Stimulated activated CD4-positive, alpha-beta T cell treated with anti-CD3 and anti-CD28 coated beads, Interleukin-12 subunit alpha, Interleukin-12 subunit beta, amount 100 ng/mL, for 48 hours (primary cell): ENCODE measurements at regions not wholly inside any gene's neighbourhood (a gene's known extent, or its start where the extent isn't known, plus 50 kb on each side); places are given as distances from the start of the nearest gene placed in this dataset.

Source experiments
- DNase-seq, 3 donors: peaks; one replicate each; pipeline ENCODE4 v3.0.0-alpha.2; 2020; ENCODE audit warnings: low read depth in 2 of 3, low spot score in 1 of 3

DNA sequence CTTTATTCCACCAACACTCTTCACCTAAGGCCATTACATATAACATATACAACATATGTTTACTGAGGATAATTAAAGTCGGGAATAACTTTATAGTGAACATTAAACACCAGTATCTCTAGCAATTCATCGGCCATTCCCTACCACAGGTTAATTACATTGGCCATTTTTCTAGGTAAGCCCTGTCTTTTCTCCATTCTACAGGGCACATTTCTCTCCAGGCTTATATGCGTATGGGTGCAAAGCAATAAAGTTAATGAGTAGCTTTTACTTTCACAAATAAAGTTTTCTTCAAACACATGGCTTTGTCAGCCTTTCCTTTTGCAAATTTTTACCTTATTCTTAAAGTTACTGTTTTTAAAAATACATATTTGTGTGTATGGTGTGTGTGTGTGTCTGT is 111.9 kb upstream of the IQCM start:
- DNase-seq = no peak

DNA sequence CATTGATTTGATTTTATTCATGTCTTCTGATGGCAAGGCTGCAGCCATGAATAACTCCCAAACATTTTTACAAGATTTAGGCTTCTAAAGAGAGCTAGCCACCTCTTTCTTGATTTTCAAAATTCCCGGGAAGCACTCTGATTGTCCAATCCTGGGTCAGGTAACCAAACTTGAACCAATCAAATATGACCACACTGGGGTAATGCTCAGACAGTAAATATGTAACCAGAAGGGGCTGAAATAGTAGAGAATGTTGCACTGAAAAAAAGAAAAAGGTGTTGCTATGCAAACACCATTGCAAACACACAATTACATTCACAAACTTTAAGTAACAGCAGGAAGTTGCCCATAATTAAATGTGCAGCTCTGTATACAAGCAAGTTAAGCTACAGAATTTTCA is 112.9 kb upstream of the IQCM start:
- DNase-seq = no peak

DNA sequence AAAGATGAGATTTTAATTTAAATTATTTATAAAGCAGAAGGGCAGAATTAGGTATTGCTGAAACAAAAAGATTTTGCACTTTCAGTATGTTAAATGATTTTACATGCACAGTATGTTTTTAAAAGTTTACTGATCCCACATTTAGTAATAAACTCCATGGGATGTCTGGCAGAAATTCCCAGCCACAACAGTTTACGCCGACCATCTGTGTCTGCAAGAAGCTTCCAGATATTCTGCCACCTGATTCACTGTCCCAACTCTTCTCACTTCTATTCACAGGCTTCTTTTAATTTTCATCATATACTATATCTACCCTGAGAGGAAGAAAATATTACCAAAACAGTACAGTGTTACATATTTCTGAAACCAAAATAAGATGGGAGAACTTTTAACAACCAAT is 115.8 kb upstream of the IQCM start:
- no peak for DNase-seq

DNA sequence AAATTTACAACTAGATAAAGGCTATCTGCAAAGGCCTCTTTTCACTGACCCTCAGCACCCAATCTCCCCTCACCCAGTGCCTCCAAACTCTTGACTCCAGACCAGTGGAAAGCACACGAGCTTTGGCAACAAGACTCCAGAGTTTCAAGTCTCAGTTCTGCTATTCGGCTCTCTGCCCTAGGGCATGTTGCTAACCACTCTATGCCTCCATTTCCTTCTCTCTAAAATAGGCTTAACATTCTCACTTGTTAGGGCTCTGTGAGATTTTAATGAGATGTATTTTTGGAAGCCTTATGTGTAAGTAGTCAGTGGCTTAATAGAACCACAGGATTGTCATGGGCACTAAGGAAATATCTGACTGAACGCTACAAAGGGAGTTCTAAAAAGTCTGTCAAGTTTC is 116.5 kb upstream of the IQCM start:
- DNase-seq = no peak

DNA sequence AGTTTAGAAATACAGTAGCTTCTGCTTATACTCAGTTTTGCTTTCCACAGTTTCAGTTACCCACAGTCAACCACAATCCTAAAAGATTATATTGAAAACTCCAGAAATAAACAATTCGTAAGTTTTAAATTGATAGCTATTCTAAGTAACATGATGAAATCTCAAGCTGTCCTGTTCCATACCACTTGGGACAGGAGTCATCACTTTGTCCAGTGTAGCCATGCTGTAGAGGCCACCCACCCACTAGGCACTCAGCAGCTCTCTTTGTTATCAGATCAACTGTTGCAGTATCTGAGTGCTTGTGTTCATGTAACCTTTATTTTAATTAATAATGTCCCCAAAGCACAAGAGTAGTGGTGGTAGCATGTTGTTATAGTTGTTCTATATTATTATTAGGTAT is 117.5 kb upstream of the IQCM start:
- no peak for DNase-seq

DNA sequence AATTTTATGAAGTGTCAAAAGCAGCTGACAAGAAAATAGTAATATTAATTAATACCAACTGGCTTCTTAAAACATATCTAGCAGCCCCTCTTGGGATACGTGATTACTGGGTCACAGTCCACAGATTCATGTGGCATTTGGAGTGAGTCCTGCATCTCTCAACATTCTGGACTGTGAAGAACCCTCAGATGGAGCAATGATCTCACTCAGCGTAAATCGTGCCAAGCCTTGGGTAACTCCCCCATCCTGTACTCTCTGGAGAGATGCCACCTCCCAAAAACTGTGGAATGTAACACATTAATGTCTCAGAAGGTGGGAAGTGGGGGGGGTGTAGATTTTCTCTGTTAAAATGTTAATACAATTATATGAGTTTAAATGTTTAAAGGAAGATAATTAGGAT is 118.2 kb upstream of the IQCM start:
- DNase-seq = no peak

DNA sequence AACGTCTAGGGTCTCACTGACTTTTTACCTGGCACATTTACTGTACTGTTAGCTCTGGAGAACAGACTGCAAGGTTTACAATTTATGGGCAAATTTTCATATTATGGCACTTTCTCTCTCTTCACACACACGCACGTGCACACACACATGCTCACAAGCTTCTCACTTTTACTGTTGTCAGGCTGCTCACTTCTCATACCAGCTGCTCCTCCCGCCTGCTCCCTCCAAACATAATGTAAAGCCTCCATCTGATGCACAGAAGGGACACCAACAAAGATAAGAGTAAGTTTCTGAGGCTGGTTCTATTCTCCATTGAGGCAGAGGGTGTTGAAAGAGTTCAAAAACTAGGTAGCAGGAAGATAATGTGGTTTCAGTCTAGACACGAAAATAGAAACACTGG is 128.9 kb upstream of the DCLK2 start:
- no peak for DNase-seq

DNA sequence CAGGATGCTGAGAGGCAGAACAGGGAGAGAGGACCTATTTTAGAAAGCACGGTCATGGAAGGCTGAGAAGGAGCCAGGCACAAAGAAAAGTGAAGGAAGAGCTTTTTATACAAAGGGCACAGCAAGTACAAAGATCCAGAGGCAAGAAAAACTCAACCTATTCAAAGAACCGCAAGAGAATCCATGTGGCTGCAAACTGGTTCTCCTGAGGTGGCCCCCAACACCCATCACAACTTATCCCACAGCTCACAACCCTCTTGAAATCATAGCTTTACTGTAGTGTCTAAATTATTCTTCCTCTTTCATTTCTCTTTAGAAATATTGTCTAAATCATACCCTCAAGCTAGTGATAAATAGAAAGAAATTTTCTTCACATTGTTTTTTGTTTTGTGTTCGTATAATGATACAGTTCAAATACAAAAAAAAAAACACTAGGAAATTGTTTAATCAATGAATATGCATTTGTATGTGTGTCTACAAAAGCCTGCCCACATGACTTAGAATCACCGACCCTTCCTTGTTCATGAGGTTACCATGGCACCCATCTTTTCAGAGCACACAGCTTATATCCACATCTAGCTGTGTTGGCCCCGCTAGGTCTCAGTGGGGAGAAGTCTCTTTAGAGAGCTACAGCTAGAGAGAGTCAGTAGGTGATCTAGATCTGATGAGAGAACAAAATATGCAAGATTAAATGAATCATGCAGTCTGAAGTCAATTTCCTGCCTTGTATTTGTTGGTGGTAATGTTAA is 126.9 kb upstream of the DCLK2 start:
- no peak for DNase-seq

DNA sequence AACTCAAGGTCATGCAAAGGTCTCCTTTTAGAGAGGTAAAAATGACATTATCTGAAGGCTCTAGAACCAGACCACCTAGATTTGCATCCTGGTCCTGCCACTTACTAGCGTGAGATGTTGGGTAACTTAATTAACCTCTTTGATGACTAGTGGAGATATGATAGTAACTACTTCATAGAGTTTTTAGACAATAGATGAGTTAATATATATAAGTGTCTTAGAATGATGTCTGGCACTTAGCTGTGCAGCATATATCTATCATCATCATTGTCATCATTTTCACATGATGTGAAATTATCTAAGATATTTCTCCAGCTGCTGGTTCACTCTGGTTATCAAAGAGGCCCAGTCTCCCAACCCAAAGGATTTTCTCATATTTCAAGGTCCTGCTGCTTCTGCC is 126.1 kb upstream of the DCLK2 start:
- DNase-seq = no peak

DNA sequence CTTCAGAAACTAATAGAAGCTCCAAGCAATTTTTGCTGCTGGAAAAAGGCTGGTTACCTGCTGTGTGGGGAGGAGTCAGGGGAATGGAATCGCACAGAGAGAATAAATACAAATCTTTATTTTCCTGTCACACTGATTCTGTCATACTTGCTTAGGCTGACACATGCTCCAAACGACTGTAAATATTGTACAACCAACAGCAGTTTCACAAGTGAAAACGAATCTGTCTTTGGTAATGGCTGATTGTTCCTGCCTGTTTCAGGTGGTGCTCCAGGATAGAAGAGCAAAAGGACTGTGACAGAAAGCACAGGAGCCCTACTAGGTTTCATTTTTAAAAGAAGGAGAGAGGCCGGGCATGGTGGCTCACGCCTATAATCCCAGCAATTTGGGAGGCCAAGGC is 125.5 kb upstream of the DCLK2 start:
- DNase-seq = no peak

DNA sequence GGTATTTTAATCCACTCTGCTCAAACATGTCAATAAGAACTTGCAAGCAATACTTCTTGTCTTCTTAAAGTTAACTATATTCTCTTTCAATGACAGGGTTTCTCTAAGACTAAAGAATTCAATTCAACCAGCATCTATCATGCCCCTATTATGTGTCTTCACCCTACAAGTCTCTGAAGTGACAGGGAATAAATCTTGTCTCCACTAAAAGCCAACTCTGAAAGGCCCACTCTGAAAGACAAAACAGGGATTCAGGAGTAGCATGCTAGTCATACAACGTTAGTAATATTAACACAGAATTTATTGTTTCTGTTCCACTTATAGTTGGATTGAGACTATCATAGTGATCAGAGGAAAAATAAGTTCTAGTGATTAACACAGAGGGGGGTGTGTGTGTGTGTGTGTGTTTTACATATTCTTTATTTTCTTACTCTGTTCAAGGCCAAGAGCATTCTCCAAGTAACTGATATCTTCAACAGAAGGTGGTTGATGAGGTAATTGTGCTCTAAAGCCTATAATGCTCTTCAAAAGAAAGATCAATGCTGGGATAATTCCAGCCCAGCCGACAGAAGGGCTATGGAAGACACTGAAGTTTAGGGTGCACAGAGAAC is 122.4 kb upstream of the DCLK2 start:
- no peak for DNase-seq

DNA sequence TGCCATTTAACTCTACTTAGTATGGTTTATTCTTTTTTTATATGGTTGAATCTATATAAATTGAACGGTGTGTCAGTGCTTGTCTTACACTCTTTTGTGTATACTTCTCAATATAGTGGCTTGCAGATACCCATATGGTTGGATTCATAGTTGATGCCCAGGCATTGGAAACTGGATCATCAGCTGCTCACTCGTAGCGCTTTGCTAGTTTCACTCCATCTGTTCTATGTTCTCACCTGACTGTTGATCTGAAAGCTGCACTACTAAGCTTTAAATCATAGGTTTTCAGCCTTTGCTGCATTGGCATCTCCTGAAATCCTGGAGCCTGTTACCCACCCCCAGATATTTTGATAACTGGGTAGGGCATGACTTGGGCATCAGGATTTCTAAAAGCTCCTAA is 121.6 kb upstream of the DCLK2 start:
- no peak for DNase-seq

DNA sequence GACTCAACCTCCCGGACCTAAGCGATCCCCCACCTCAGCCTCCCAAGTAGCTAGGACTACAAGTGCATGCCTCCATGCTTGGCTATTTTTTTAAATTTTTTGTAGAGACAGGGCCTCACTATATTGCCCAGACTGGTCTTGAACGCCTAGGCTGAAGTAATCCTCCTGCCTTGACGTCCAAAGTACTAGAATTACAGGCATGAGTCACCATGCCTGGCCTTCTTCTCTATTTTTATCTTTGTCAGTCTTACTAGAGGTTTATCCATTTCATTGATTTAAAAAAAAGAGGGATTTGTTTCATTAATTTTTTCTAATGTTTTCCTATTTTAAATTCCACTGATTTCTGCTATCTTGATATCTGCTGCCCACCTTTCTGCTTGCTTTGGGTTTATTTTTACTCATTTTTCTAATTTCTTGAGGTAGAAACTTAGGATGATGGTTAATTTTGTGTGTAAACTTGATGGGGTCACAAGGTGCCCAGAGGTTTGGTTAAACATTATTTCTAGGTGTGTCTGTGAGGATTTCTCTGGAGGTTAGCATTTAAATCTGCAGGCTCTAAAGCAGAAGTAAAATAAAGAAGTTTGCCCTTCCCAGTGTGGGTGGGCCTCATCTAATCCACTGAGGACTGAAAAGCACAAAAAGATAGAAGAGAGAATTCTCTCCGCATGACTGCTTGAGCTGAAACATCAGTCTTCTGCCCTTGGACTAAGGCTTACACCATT is 116.2 kb upstream of the DCLK2 start:
- DNase-seq = no peak

DNA sequence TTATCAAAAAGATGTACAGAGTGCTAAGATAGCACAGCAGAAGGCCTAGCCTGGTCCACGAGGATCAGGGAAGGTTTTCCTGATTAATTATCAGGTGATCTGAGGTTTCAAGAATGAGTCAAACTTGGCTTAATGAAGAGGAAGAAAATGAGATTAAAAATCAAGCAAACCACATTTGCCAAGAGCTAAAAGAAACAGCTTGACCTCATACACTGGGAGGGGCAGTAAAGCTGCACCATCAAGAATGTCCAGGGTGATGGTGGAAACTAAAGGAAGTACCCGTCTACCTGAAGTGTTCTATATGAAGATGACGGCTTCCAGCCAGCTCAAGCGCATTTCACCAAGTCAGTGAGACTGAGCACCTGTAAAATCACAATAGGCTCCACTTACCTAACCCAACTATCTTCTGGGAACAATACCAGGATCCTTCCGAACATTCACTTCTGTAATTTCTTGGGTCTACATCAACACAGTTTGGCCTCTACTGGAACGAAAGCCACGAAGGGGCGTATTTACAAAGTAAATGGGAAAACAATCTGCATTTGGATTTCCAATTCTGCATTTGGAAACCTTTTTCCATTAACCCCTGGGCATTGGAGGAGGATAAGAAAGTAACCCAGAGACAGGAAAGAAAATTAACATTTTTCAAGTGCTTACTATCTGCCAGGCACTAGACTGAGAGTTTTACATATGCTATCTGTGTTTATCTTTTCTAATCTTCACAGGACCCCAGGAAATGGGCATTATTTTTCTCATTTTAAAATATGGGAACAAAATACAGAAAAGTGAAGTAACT is 114.0 kb upstream of the DCLK2 start:
- no peak for DNase-seq

DNA sequence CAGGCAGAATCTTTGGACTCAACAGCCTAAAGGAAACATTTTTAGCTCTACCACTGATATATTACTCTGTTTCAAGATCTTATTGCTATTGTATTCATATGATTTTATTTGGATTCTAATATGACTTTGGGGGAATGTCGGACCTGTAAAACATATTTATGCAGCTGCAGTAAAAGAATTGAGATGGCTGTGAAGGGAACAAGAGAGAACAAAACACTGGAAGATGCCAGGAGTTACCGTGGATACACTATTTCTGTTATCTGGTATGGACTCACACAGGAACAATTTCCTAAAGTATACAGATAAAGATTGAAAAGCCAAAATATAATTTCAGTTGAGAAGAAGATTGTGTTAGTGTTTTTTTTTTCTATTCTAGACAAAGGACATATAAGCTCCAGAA is 113.0 kb upstream of the DCLK2 start:
- no peak for DNase-seq

DNA sequence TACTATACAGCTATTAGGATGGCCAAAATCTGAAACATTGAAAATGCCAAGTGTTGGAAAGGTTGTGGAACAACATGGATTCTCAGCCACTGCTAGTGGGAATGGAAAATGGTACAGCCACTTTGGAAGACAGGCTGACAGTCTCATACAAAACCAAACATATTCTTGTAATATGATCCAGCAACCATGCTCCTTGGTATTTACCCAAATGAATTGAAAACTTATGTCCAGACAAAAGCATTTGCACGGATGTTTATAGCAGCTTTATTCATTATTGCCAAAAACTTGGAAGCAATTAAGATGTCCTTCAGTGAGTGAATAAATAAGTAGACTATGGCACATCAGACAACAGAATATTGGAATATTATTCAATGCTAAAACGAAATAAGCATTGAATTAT is 105.8 kb upstream of the DCLK2 start:
- no peak for DNase-seq

DNA sequence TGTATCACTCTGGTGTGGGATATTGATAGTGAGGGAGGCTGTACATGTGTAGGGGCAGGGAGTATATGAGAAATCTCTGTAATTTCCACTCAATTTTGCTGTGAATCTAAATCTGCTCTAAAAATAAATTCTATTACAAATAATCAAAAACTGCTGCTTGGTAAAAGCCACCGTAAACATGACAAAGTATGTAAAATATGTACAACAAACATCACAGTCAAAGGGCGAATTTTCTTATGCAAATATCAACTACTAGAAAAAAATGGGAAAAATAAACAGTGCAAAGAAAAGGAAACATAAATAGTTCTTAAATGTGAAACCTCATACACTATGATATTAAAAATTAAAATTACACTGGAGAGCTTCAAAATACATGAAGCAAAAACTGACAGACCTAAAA is 105.1 kb upstream of the DCLK2 start:
- DNase-seq = no peak

DNA sequence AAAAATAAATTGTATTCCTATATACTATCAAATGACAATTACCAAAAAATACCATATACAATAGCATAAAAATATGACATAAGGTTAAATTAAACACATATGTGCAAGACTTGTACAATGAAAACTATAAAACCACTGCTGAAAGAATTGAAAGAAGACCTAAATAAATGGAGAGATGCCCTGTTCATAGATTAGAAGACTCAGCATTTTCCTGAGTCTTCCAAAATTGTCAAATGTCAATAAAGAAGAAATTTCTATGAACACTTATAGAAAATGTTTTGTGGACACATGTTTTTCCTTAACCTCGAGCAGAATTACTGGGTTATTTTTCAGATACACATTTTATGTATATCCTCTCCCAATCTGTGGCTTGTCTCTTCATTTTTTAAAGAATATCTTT is 103.1 kb upstream of the DCLK2 start:
- no peak for DNase-seq

DNA sequence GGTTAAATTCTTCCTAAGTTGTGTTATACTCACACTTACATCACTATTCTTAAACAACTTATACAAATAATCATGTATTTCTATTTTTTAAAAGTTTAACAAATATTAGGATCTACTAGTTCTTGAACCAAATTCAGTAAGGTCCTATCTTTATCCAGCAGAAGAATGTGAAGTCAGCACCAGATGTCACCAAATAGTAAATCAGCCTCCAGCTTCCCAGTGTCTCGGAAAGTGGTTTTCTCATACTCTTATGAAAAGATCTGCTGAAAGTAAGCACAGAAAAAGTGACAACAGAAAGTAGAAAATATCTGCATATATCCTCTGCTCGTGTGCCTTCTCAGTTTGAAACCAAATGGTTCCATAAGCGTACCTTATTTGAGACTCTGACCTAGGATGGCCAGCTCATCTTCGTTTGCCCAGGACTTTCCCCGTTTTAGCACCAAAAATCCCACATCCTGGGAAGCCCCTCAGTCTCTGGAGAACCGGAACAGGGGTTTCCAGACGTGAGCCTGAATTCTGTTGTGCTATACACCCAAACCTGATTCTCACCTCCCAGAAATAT is 98.0 kb upstream of the DCLK2 start:
- DNase-seq = no peak

DNA sequence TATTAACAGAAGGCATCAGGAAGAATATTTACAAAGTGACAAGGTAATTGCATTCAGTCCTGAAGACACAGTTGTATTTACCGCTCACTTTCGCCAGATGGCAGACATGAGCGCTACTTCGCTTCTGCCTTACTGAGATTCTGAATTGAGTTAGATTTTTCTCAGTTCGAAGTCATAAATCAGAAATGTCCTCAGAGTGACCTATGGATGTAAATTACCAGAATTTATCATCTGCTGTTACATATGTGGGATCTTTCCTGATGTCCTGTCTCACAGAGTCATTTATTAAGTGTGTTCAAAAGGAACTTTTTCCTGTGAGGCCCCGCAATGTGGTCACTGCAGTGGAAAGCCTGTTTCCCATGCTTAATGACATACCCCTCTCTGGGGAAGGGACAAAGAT is 97.3 kb upstream of the DCLK2 start:
- peak; percentile 15 to 61 (median 22) for DNase-seq

DNA sequence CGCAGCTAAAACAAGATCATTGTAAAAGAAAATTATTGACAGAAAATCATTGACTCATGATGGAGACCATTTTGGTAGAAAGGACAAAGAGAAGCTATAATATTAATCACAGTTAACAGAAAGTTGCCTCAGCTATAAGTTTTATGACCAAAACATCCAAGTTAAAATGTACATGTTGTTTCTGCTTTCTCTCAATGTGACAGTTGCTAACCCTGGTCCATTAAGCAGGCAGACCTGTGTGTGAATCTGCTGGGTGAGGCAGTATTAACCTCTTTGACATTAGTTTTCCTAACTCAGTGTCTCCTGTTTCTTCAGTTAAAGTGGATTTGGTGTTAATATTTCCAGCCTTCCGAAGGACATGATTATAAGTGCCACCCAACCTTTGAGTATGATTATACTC is 94.8 kb upstream of the DCLK2 start:
- no peak for DNase-seq

DNA sequence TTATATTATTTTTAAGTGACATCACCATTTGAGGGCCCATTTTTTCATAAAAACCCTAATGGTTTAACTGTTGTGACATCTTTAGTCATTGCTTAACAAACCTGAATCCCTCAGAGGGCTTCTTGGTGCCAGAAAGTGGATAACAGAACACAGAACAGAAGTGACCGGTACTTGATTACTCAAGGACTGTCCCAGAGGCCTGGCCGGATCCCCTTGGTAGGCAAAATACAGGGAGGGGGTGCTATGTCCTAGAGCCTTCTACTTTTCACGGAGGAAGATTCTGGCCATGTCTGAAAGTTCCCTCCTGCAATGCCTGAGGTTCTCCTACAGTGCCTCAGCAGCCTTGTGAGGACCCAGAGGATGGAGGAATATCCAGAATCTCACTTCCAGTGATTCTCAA is 94.3 kb upstream of the DCLK2 start:
- no peak for DNase-seq
